Panc1 (cell line): ENCODE measurements at regions not wholly inside any gene's neighbourhood (a gene's known extent, or its start where the extent isn't known, plus 50 kb on each side); places are given as distances from the start of the nearest gene placed in this dataset.

ENCODE experiments used
- ATAC-seq: fragments of 200-7000 bp; cut with Tn5 transposase; 2 replicates; pipeline ENCODE4 v1.9.1; 2020; ENCODE audit warnings: mild to moderate bottlenecking, moderate library complexity
- BruUV-seq: library from RNA; stranded (reverse); fragments of 400-500 nt; replicated peaks from 2 replicates; lab custom pipeline; 2021; lab: Mats Ljungman, UMichigan
- CTCF ChIA-PET: fragments of 300-600 bp; sonication (Branson Sonifier 250); formaldehyde crosslinking; loops from one replicate; lab custom pipeline; 2022; ENCODE audit warnings: antibody characterized with exemption; lab: Charles Lee
- POLR2A ChIA-PET: fragments of 300-600 bp; sonication (Branson Sonifier 250); formaldehyde crosslinking; loops from one replicate; lab custom pipeline; 2022; ENCODE audit warnings: antibody characterized with exemption; lab: Charles Lee
- DNase-seq: peaks from one replicate; pipeline ENCODE4 v3.0.0-alpha.2; 2010; ENCODE audit warnings: low read depth, low spot score
- H3K27ac ChIP-seq: 2 replicates; pipeline ENCODE4 v1.5.1; 2011; ENCODE audit warnings: mild to moderate bottlenecking, low read length, inconsistent platforms
- H3K27me3 ChIP-seq: fragments of 200-500 bp; sonication (Bioruptor generic); 2 replicates; pipeline ENCODE4 v1.6.0; 2014; ENCODE audit warnings: low read length, inconsistent platforms; ENCODE audit not compliant: control insufficient read depth, insufficient read depth
- H3K36me3 ChIP-seq: fragments of 200-500 bp; sonication (Bioruptor generic); 2 replicates; pipeline ENCODE4 v1.5.1; 2014; ENCODE audit warnings: inconsistent platforms, mild to moderate bottlenecking, low read length, moderate library complexity; ENCODE audit not compliant: control insufficient read depth, insufficient read depth
- H3K4me1 ChIP-seq: 2 replicates; pipeline ENCODE4 v1.5.1; 2011; ENCODE audit warnings: inconsistent platforms, mild to moderate bottlenecking, low read length, moderate library complexity; ENCODE audit not compliant: control insufficient read depth, insufficient read depth
- H3K4me3 ChIP-seq, 2 experiments: 2 replicates each; pipeline ENCODE4 v1.5.1; 2011 to 2012; ENCODE audit warnings: low read depth in 2 of 2, low read length in 2 of 2, mild to moderate bottlenecking in 2 of 2, inconsistent platforms in 1 of 2, moderate library complexity in 1 of 2
- H3K9me3 ChIP-seq: fragments of 200-500 bp; sonication (Bioruptor generic); 2 replicates; pipeline ENCODE4 v1.5.1; 2014; ENCODE audit warnings: low read depth, mild to moderate bottlenecking, inconsistent platforms, low read length, moderate library complexity; ENCODE audit not compliant: control insufficient read depth, insufficient read depth
- POLR2AphosphoS5 ChIP-seq: IDR thresholded peaks from 2 replicates; pipeline ENCODE4 v1.6.1; 2012; ENCODE audit warnings: mild to moderate bottlenecking, low read depth, low read length, moderate library complexity
- REST ChIP-seq, 2 experiments: IDR thresholded peaks; 2 replicates each; pipeline ENCODE4 v1.6.1; 2011 to 2012; ENCODE audit warnings: low read depth in 2 of 2, control low read depth in 1 of 2, low read length in 1 of 2, mild to moderate bottlenecking in 1 of 2, moderate library complexity in 1 of 2; ENCODE audit not compliant: insufficient read depth in 1 of 2
- SIN3A ChIP-seq: IDR thresholded peaks from 2 replicates; pipeline ENCODE4 v1.6.1; 2012; ENCODE audit warnings: low read depth, mild to moderate bottlenecking, low read length, moderate library complexity, borderline replicate concordance; ENCODE audit not compliant: insufficient read depth
- TCF7L2 ChIP-seq: IDR thresholded peaks from 2 replicates; pipeline ENCODE4 v1.6.1; 2011; ENCODE audit warnings: mild to moderate bottlenecking, low read depth, low read length, inconsistent platforms
- in situ Hi-C: cut with HindIII; loops from 2 replicates; pipeline ENCODE4 v1.10.0; 2016; ENCODE audit warnings: low sequenced_read_pairs, low pct_unique_long_range_greater_than_20kb
- intact Hi-C: fragments of 100-400 bp; cut with micrococcal nuclease; formaldehyde crosslinking; loops from one replicate; pipeline ENCODE4 v1.10.0; 2022; ENCODE audit not compliant: unreplicated experiment
- TF ChIP-seq, protein P1 (sequence below): fragments of 450-650 bp; IDR thresholded peaks from 2 replicates; pipeline ENCODE4 v1.5.1; 2017; ENCODE audit warnings: mild to moderate bottlenecking

- Histone ChIP-seq H3K36me3 (no peaks in the 10 kb centered on the region), H3K4me1 (no peaks in the 10 kb centered on the region), H3K9me3 (no peaks in the 10 kb centered on the region), H3K27ac (no peak overlapping the region), H3K27me3 (no peaks in the 10 kb centered on the region), H3K4me3 (no peak overlapping the region)
- TF ChIP-seq TCF7L2 (no peak), REST (IDR thresholded peaks at IDR 0.05; ENCODE audit: insufficient read depth in 1 of 2, low read depth in 2 of 2, low read length in 1 of 2) (no peak), SIN3A (no peak), POLR2AphosphoS5 (no peak)
- TF ChIP-seq, protein P1, sequence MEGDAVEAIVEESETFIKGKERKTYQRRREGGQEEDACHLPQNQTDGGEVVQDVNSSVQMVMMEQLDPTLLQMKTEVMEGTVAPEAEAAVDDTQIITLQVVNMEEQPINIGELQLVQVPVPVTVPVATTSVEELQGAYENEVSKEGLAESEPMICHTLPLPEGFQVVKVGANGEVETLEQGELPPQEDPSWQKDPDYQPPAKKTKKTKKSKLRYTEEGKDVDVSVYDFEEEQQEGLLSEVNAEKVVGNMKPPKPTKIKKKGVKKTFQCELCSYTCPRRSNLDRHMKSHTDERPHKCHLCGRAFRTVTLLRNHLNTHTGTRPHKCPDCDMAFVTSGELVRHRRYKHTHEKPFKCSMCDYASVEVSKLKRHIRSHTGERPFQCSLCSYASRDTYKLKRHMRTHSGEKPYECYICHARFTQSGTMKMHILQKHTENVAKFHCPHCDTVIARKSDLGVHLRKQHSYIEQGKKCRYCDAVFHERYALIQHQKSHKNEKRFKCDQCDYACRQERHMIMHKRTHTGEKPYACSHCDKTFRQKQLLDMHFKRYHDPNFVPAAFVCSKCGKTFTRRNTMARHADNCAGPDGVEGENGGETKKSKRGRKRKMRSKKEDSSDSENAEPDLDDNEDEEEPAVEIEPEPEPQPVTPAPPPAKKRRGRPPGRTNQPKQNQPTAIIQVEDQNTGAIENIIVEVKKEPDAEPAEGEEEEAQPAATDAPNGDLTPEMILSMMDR: no peak
- ChIA-PET CTCF (no interaction called here), POLR2A (no interaction called here)
- BruUV-seq: no TSS peak
- DNase-seq (no peak), ATAC-seq (no peak)
- intact Hi-C loops (no loop called here), in situ Hi-C loops (no loop called here)
These were observed 174.8 kb downstream of the EN1 start for GRCh38 chr2:118672571-118673158.

DNA sequence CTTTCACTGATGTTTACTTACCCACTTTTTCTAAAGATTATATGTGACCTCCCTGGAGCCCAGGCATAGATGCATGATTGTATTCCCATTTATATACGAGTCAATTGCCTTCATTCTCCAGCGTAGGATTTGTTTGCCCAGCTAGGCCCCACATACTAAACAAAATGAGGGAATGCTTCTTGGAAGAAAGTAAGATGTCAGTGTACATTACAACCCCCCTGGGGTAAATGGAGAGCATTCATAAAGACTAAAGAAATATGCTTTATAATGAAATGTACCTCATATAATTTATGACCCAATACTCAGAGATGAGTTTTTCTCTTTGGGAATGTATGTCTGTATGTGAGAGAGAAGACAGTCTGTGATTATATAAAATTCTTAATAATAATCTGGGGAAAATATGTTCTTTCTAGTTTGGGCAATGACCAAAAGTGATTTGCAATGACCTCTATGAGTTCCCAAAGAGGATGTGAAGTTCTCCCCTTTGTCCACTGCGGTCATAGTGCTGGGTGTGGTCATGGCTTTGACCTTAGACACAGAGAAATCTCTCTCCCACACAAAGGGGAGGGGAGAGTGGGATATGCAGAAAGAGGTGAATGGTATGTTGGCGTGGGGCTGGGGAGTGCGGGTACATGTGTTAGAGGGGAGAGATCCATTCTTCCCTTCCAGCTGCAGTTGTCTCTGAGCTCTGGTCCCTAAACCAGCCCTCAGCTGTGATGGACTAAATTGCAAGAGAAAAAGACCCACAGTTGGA is 175.6 kb downstream of the EN1 start:
- Histone ChIP-seq H3K36me3 (no peaks in the 10 kb centered on the region), H3K27me3 (no peaks in the 10 kb centered on the region), H3K27ac (no peak overlapping the region), H3K9me3 (no peaks in the 10 kb centered on the region), H3K4me3 (no peak overlapping the region), H3K4me1 (no peaks in the 10 kb centered on the region)
- BruUV-seq: no TSS peak
- CTCF ChIA-PET: no interaction called here
- POLR2A ChIA-PET: no interaction called here
- in situ Hi-C loops: no loop called here
- TF ChIP-seq TCF7L2: no peak
- TF ChIP-seq POLR2AphosphoS5: no peak
- no peak for DNase-seq
- intact Hi-C loops: no loop called here
- ATAC-seq: no peak

GRCh38 chr2:118670838-118671237 is 176.6 kb downstream of the EN1 start:
- Histone ChIP-seq H3K9me3 (no peaks in the 10 kb centered on the region), H3K27ac (no peak overlapping the region), H3K4me1 (no peaks in the 10 kb centered on the region), H3K4me3 (no peak overlapping the region), H3K27me3 (no peaks in the 10 kb centered on the region), H3K36me3 (no peaks in the 10 kb centered on the region)
- TF ChIP-seq SIN3A: no peak
- TF ChIP-seq, protein P1: no peak
- no peak for TF ChIP-seq TCF7L2
- TF ChIP-seq REST (IDR thresholded peaks at IDR 0.05; ENCODE audit: insufficient read depth in 1 of 2, low read depth in 2 of 2, low read length in 1 of 2): no peak
- no peak for TF ChIP-seq POLR2AphosphoS5
- CTCF ChIA-PET: no interaction called here
- BruUV-seq: no TSS peak
- ATAC-seq (no peak), DNase-seq (no peak)
- intact Hi-C loops: no loop called here
- POLR2A ChIA-PET: no interaction called here
- in situ Hi-C loops: no loop called here
